ENCODE measurements at regions not wholly inside any gene's neighbourhood (a gene's known extent, or its start where the extent isn't known, plus 50 kb on each side); places are given as distances from the start of the nearest gene placed in this dataset.

DNA sequence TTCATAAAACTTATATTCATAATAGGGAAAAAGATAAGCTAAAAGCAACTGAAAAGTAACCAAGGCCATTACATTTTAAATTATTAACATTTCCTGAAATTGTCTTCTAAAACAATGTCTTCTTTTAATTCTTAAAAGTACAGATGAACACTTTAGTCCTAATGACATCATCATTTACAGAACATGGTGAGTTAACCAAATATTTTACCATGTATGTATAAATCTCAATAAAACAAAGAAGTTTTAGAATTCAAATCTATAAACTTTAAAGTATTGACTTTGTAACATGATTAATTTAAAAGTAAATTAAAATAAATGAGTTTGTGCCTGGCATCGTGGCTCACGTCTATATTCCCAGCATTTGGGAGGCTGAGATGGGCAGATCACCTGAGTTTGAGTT, 125.9 kb upstream of the PRSS16 start:
- TF ChIP-seq CTCF (IDR thresholded peaks at IDR 0.05) (no peak), POLR2A (IDR thresholded peaks at IDR 0.05) (no peak)

Data from adrenal gland (tissue), 5 donors.